ENCODE measurements at regions not wholly inside any gene's neighbourhood (a gene's known extent, or its start where the extent isn't known, plus 50 kb on each side); places are given as distances from the start of the nearest gene placed in this dataset.

DNA sequence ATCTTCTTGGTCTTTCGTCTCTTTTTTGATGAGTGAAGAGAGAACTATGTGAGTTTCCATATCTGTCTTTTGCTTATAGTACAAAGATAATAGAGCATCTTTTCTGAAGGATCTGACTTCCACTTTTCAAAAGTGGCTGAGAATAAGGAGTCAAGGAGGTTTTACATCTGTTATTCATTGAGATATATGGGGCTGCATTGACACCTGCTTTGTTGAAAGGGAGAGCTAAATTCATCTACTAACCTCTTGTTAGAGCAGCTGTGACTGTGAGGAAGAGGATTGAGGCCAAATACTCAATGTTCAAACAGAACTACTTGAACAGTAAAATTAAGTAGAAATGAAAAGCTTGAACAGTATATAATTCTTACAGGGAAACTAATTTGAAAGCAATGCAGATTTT, 130.2 kb upstream of the ATP2B1 start:
- intact Hi-C loops (cut with micrococcal nuclease) (no loop called here), dilution Hi-C loops (cut with MboI; ENCODE audit: extremely low pct_ligation_motif_present, low sequenced_read_pairs) (no loop called here)
- CTCF ChIA-PET = interaction anchor here (0.7 to 1.2 kb wide), 2 partner anchors 11 to 15 kb away, joined by 3 read pairs; no protein-coding TSS in a partner anchor
- Histone ChIP-seq H3K9ac (replicated peaks; ENCODE audit: extremely low read depth, insufficient read depth, low read length) (no peak overlapping the region), H3K79me2 (ENCODE audit: control insufficient read depth, insufficient read depth, low read length) (no peaks in the 10 kb centered on the region), H3K36me3 (ENCODE audit: control insufficient read depth in 2 of 2, extremely low read depth in 1 of 2, insufficient read depth in 2 of 2, low read length in 2 of 2) (no peaks in the 10 kb centered on the region), H3K4me2 (ENCODE audit: insufficient read depth, low read length) (no peak overlapping the region), H3K27me3 (ENCODE audit: control insufficient read depth in 2 of 2, insufficient read depth in 2 of 2, low read length in 2 of 2) (no peaks in the 10 kb centered on the region), H3K9me3 (replicated peaks; ENCODE audit: control insufficient read depth, insufficient read depth, low read length) (no peaks in the 10 kb centered on the region), H4K20me1 (replicated peaks; ENCODE audit: control insufficient read depth, extremely low read depth, insufficient read depth, low read length) (no peaks in the 10 kb centered on the region), H3K4me1 (ENCODE audit: control insufficient read depth, extremely low read depth, insufficient read depth, low read length) (no peaks in the 10 kb centered on the region), H3K9me1 (replicated peaks; ENCODE audit: control insufficient read depth, extremely low read depth, insufficient read depth, low read length) (no peaks in the 10 kb centered on the region), H3K27ac (ENCODE audit: insufficient read depth, low read depth, low read length) (no peak overlapping the region), H3K4me3 (replicated peaks in 1 of 3; ENCODE audit: insufficient read depth in 1 of 3, low read depth in 1 of 3, low read length in 3 of 3) (no peak overlapping the region), H2AFZ (ENCODE audit: low read depth, low read length) (no peak overlapping the region)
- DNase-seq (ENCODE audit: low read depth, low spot score) (no peak), FAIRE-seq (no peak)
- no TSS peak for BruUV-seq (replicated peaks)
- TF ChIP-seq, protein P1, sequence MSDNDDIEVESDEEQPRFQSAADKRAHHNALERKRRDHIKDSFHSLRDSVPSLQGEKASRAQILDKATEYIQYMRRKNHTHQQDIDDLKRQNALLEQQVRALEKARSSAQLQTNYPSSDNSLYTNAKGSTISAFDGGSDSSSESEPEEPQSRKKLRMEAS (IDR thresholded peaks at IDR 0.05; ENCODE audit: insufficient read depth, insufficient read length) = no peak
- TF ChIP-seq, protein P2, sequence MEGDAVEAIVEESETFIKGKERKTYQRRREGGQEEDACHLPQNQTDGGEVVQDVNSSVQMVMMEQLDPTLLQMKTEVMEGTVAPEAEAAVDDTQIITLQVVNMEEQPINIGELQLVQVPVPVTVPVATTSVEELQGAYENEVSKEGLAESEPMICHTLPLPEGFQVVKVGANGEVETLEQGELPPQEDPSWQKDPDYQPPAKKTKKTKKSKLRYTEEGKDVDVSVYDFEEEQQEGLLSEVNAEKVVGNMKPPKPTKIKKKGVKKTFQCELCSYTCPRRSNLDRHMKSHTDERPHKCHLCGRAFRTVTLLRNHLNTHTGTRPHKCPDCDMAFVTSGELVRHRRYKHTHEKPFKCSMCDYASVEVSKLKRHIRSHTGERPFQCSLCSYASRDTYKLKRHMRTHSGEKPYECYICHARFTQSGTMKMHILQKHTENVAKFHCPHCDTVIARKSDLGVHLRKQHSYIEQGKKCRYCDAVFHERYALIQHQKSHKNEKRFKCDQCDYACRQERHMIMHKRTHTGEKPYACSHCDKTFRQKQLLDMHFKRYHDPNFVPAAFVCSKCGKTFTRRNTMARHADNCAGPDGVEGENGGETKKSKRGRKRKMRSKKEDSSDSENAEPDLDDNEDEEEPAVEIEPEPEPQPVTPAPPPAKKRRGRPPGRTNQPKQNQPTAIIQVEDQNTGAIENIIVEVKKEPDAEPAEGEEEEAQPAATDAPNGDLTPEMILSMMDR (IDR thresholded peaks at IDR 0.05; ENCODE audit: extremely low read depth in 1 of 2, insufficient read depth in 1 of 2, low read depth in 1 of 2, low read length in 2 of 2) = no peak
- no peak for TF ChIP-seq GATA2 (IDR thresholded peaks at IDR 0.05; ENCODE audit: insufficient read depth, insufficient read length, low read depth, low read length)
- TF ChIP-seq MYC (IDR thresholded peaks at IDR 0.05; ENCODE audit: low read depth, low read length) = no peak
- TF ChIP-seq JUN (IDR thresholded peaks at IDR 0.05; ENCODE audit: borderline replicate concordance, insufficient read depth, insufficient read length, low read depth) = no peak
- TF ChIP-seq EZH2 (IDR thresholded peaks at IDR 0.05; ENCODE audit: borderline replicate concordance, low read depth, low read length, severe bottlenecking) = no peak
- no peak for TF ChIP-seq FOS (IDR thresholded peaks at IDR 0.05; ENCODE audit: borderline replicate concordance, insufficient read depth, low read length)
- no peak for TF ChIP-seq POLR2A (IDR thresholded peaks at IDR 0.05; ENCODE audit: low read depth, low read length)
- TF ChIP-seq POLR2AphosphoS5 (IDR thresholded peaks at IDR 0.05; ENCODE audit: insufficient read depth, low read depth, low read length) = no peak
- POLR2A ChIA-PET = no interaction called here
